ENCODE measurements at regions not wholly inside any gene's neighbourhood (a gene's known extent, or its start where the extent isn't known, plus 50 kb on each side); places are given as distances from the start of the nearest gene placed in this dataset.

DNA sequence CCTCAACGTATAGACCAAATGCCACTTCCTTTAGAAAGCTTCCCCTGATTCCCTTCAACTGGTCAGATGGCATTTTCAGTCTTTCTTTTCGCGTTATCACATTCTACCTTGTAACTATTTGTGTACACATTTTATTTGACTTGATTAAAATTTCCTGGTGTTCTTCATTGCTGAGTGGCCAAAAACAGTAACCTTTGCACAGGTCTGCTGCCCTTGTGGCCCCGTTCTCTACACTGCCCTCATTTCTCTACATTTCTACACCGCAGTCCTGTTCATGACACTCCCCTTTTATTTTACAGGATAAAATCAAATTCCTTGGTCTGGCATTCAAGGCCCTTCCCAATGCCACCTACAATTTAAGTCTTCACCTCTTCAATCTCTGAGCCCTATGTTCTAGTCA lies 334.2 kb upstream of the SLC30A5 start:
- no peak for FAIRE-seq

DNA sequence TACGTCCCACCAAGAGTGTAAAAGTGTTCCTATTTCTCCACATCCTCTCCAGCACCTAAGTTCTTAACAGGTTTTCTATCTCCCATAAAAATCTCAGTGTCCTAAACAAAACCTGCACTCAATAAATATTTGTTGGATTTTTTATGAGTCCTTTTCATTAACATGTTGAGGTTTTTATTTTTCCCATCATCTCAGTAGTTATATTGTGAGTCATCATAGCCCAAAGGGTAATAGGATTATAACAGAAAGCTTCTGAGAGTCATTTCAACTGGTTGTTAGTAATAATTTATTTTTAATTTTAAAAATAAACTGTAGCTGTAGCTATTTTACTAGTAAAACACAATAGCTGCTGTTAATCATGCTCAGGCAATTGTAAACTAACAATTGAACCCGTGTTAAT lies 331.6 kb upstream of the SLC30A5 start:
- FAIRE-seq, result no peak

DNA sequence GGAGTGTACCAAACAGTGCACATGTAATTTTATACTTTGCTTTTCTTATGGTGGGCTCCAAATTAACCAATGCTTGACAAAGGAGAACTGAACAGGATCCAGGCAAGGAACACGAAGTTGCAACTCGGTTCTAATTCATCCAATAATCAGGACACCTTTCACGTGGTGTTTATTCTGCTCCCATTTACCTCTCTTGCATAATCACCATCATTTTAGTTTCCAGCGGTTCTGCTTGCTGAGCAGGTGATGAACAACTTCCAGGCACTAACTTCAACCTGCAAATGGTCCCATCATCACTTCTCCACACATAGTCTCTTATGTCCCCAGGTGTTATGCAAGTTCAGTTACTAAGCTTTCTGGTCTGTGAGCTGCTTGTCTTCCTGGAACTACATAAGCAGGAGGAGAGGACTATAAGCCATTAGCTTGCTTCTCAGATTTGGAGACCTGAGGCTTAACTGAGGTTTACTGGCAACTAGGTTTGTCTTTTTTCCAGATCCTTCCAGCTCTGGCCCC lies 326.8 kb upstream of the SLC30A5 start:
- FAIRE-seq, result no peak

DNA sequence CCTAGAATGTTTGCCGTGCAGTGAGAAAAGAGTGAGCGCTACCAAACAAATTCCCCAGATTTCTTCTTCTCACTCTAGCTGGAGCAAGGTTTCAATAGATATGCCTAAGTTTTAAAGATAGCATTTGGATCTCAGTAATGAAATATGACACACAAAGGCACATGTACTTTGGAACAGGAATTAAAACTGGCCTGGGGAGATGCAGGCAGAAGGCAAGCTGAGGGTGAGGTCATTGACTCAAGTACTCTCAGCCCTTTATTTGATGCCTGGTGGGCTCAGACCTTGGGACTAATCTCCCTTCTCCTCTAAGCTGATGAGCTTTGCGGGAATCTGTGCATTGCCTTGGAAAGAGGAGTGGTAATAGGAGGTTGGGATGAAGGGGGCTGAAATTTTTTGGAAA lies 323.3 kb upstream of the SLC30A5 start:
- no peak for FAIRE-seq

DNA sequence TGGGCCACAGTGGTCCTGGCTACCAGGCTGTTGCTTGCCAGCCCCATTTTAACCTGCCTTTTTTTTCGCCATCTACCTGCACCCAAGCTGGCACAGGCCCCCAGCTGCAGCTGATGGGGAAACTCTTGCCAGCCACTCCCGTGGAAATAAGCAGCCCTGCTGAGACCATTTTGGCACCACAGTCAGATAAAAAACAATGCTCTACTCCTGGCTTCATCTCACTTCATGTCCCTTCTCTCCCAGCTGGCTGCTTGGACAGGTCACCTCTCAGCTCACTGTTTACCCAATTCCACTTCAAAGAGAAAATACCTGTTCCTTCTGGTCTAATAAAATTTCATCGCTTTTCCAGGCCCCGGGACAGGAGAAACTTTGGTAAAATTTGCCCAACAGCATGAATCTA lies 322.6 kb upstream of the SLC30A5 start:
- FAIRE-seq, result no peak

DNA sequence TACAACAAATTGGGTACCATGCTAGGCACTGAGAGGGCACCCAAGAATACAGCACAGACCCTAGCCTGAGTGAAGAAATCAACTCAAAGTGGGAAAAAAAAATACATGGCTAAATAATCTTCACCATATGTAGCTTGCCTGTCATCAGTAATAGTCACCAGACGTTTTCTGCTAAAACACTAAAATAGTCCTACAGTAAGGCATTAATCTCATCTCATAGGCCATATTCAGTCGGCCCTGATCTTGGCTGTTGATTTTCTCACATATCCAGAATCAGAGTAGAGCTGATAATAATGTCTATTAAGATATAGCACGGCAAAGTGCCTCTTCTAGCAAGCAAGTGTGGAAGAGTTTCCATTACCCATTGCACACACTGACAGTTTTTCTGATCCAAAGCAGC lies 322.1 kb upstream of the SLC30A5 start:
- no peak for FAIRE-seq

DNA sequence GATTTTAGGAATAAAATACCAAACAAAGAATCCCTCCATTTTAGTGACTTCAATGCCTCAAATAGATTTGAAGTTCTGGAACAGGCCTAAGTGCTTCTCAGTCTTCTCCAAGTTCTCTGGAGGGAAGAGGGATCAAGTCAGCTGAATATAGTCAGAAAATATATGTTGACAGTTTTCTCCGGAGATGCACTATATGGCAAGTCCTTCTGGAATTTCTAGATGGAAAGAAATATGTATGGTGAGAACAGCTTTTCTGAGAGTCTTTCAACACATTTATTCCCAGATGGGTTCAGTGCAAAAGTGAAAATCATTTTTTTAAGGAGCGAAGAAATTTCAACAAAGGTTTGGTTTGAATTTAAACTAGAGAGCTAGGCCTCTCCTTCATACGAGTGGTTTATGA lies 317.4 kb upstream of the SLC30A5 start:
- FAIRE-seq, result no peak

DNA sequence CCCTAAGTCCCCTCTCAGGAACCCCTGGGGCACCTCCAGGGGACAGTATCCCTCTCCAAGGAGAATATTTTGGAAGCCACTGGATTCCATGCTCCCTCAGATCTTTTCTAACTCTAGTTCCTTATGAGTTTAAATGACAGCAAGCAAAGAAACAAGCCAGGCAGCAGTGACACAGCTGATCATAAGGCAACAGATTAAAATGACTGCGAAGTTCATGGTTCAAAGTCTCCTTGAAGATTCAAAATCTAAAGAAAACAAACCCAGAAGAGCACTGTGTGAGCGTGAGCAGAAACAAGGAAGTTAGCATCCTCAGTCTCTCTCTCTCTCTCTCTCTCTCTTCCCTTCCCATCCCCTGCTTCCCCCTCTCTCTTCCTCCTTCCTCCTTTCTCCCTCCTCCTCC lies 316.7 kb upstream of the SLC30A5 start:
- no peak for FAIRE-seq

DNA sequence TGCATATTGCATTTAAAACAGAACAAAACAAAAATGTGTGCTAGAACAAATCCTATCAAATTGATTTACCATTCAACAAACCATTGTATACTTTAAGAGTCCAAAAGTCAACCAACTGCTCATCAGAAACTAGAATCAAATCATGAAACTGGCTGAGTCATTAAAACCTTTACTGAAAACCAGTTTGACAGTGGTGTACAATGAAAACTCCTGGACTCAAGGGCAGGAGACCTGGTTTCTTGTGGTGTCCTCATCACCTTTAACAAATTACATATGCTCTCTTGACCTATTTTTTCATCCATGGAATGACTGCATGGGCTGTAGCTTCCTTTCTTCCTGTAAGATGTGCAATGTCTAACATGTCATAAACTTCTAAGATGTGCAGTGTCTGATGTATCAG lies 315.3 kb upstream of the SLC30A5 start:
- no peak for FAIRE-seq

DNA sequence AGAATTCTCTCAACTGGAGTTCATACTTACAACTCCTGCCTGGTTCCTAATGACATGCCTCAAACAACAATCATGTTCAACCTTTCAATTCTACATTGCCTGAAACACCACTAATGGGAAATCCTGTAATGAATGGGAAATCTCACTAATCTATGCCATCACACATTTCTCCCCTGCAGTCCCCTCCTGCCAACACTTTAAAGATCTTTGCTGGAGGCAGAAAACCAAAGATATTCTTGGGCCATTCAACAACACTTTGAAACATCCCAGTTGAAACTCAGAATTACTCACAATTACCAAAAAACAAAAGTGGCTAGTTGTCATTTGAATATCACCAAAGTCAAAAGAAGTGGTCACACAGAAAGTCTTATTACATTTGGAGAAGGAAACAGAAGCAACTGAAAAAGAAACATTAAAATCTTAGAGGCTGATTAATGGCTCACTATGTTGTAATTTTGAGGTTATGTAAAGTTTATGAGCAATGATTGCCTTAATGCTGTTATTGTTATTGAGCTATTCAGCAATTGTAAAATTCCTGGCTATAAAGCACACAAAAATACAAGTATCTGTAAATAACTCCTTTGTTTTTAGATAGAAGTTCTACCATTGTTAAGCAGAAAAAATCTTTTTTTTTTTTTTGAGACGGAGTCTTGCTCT lies 313.4 kb upstream of the SLC30A5 start:
- FAIRE-seq, result no peak

DNA sequence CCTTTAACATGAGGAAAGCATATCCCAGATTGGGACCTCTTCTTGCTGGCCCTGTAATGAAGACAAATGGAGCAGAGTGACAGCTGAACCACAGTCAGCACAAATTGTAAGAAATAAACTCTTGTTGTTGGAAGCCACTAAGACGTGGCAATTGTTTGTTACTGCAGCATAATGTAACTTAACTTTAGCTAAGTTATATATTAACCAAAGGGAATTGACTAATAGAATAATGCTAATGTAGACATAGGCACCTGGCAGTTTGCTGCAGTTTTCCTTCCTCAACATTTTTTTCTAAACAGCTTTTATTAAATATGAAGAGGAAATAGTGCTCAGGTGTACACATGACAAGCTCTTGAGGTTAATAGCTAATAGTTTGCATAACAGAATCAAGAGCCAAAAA lies 300.7 kb upstream of the SLC30A5 start:
- FAIRE-seq, result no peak

DNA sequence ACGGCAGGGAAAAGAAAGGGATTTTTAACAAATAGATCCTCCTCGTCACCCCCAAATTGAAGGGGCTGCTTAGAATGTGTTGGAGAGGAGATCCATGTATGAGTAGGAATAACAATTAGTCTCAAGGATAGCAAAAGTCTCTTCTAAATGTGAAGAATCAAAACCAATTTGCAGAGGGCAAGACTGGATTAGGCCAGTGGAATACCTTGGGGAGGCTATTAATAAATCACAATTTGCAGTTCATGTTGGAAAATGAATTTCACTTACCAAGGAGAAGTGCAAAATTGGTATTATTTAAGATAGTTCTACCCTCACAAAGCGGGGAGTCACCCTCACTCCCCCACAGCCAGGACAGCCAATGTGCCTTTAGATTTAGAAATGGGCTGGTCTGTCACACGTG lies 299.8 kb upstream of the SLC30A5 start:
- no peak for FAIRE-seq

DNA sequence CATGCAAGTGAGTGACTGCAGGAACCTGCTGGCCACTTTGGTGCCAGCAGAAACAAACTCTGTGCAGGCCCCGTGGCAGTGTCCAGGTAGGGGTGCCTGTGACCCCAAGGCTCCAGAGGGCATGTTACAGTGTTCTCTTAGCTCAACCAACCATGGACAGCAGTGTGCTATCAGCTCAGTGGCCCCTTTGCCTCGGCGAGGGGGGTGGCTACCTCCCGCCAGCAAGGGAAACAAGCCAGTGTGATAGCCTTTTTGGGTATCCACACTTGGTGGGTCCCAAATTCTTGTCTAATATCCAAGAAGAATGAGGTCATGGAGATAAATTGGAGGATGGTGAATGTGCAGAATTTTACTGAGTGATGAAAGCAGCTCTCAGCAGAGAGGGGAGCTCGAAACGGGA lies 298.6 kb upstream of the SLC30A5 start:
- no peak for FAIRE-seq

DNA sequence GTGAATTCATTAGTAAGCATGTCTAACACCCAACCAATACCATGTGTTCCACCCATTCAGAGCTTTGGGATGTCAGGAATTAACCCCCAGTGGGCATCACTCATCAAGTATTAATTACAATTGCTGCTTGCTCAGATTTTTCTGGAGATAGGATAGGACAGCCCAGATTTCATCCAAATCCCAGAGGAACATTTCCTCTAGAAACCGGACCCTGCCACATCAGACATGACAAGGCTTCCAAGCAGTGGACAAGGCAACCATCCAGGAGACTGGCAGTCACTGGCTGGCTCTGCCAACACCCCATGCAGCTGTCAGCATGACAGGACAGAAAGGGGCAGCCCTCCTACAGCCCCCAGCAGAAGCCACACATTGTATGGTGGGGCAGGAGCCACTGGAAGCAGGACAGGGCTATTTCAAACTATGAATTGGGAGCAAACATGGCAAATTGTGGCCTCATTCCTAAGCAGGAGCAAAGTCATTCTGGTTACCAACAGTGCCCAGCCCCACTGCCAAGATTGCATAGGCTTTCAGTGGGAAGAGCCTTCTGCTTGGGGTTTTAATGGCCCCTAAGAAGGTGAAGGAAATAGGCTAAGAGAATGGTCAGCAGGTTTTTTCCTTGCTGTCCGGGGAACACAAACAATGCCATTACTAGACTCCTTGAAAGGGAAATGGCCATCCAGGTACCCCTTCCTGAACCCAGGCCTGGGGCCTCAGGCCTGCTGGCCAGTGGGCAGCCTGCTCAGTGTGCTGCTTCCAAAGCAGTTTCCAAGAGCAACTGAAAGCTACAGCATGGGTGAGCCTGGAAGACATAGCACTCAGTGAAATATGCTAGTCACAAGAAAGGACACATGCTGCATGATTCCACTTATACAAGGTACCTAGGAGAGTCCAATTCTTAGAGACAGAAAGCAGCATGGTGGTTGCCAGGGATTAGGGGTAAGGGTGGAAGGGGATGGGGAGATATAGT lies 294.7 kb upstream of the SLC30A5 start:
- FAIRE-seq, result no peak

DNA sequence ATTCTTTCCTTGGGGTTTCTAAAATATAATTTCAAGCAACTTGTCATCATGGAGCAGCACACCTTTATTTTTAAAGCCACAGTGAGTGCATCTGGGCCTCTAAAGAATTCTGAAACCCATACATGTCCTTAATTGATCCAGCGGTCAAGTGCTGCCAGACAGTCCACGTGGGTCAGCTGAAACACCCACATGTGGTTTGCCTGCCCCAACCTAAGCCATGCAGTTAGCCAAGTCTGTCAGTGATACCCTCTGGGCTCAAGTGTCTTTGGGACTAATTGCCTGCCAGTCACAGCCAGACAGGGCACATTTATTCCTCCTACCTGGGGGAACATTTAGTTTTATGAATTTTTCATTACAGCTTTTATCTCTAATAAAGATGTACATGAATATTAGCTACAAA lies 291.4 kb upstream of the SLC30A5 start:
- no peak for FAIRE-seq

DNA sequence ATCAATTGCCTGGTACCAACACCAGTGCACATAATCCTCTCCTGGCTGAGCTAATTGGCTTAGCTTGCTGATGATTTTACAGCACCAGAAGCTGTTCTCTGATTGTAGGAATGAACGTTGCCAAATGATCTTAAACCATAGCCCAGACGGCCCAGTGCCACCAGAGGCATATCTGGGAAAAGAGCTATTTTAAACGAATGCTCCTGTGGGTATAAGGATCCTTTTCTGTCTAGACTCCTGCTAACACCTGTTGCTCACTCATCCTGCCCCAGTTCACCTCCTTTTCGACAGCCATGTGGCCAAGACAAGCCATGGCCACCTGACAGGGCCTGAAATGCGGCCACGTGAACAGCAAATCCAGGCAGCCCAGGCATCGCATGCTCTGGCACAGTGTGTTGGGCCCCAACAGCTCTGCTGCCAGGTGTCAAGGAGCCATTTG lies 289.9 kb upstream of the SLC30A5 start:
- FAIRE-seq, result no peak

DNA sequence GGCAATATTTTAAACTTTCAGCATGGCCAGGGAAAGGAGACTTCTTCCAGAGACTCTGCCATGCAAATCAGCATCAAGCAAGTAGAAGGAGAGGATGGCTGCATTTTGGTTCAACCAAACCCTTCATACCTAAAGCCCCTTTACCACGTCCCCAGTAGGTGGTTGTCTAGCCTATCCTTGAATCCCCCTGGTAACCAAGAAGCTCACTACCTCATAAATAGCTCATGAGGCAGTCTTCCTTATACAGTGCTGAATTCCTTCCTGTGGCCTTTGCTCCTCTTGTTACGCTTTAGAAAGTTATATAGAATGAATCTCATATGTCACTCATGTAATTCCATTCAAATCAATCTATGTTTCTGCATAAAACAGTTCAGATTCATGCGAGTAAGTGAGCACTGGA lies 289.5 kb upstream of the SLC30A5 start:
- FAIRE-seq, result no peak

DNA sequence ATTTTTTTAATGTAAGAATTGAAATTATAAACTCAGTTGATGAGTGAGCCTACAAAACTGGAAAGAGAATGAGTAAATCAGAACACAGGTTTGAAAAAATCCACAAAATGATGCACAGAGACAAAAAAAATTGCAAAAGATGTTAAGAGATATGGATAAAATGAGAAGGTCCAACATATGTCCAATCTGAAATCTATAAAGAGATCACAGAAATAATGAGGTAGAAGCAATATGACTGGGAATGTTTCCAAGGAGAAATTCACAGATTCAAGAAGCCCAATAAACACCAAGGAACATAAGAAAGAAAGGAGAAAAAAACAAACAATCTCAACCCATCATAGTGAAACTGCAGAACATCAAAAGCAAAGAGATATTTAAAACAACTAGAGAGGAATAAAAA lies 288.4 kb upstream of the SLC30A5 start:
- no peak for FAIRE-seq

DNA sequence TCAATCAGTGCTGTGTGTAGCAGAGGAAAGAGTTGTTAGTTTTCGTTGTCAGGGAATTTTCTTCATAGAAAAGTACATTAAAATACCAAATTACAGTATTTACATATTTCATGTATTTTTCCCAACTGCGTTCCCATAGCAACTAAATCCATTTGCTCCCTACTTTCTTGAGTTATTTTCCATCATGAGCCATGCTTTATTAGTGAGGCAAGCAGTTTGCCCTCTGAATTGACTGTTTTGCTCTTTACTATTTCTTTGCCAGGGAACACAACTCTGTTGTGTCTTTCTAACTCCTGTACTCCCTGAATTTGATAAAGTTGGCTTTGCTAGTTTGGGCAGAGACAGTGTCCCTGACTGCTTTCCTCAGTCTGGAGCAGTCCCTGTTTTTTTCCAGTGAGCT lies 276.2 kb upstream of the SLC30A5 start:
- no peak for FAIRE-seq

DNA sequence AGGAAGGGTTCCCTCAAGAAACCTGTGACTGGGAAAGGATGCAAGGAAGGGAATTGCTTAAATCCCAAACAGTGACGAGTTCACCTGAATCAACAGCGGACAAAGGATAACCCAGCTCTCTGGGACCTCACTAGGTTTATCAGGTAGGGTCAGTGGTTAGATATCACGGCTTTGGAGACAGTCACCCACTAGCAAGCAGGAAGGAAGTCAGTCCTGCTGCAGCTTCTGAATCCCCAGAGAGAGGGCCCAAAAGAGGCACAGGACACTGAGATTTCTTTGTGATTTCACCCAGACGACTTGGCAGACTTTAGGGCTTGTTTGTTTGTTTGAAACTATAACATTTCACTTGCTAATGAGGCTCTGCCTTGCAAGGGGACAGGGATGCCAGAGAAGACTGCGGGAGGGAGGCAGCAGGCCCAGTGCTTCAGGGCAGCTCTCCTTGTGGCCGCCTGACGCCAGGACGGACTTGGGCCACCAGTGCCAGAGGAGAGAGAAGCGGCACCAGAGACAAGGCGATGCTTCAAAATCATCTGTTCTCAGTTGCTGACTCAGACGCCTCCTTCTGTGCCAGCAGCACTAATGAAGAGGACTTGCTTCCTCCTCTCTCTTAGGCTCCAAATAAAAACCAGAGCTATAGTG lies 275.6 kb upstream of the SLC30A5 start:
- FAIRE-seq, result no peak

DNA sequence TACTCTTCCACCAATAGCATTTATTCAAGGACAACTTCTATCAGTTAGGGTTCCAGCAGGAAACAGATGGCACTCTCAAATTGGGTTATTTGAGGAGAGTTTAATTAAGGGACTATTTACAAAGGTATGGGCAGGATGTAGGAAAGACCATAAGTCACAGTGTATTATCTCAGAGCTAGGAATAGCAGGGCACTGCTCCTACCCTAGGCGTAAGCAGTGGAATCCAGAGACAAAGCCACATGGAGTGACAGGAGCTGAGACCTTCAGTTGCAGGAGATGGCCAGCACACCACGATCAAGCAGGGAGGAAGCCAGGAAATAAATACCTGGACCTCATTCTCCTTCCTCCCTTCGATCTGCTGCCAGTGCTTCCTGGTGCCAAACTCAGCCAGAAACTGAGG lies 274.9 kb upstream of the SLC30A5 start:
- no peak for FAIRE-seq

DNA sequence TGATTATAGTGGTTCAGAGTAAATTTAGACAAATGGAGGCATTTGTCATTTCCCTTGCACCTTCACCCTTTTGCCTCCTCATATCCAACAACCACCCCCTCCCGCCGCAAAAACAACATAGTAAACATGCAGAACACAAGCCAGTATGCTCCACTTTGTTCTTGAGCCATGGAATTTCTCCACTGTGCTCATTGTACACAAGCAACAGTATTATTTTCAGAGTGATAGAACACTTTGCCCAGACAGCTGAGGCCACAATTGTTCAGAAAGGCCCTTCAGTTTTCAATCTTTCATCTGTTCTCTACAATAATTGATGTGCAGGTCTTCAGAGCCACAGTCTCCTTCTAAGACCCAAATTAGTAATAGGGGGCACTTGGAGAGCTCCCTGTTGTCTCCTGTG lies 272.8 kb upstream of the SLC30A5 start:
- no peak for FAIRE-seq

DNA sequence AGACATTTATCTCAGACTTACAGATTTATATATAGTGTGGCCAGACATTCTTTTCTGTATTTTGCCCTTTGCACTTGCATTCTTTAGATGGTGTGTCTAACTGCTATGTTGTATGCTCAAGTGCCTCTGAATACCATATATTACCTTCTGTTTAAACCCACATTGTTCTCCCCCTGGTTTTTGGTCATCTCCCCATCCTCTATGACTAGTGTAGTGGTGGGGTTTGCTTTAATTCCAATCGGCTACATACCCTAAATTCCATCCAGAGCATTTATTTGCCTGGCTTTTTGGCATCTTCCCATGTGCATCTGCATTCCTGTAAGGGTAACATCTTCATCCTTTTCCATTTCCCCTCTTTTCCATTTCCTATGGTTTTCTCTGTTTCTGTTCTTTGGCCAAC lies 271.0 kb upstream of the SLC30A5 start:
- no peak for FAIRE-seq

DNA sequence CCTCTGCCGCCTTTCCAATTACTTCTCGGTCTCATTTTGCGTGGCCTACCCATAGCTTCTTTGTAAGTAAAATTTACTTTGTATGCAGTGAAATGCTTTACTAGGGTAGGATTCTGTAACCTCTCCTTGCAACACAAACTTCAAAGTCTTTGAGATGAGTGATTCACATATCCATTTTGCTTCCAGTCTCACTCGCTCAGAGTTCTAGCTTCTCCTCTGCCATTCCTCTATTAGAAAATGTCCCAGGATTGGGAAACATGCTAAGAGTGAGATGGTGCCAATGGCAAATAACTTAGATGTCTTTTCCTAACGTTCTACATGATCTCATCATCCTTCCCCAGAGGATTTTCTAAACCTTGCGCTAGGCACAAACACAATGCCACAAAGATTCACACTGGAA lies 270.5 kb upstream of the SLC30A5 start:
- FAIRE-seq, result no peak
